Hepatocyte (in vitro differentiated cells): ENCODE measurements at regions not wholly inside any gene's neighbourhood (a gene's known extent, or its start where the extent isn't known, plus 50 kb on each side); places are given as distances from the start of the nearest gene placed in this dataset.

Source experiments
- DNase-seq: peaks from one replicate; pipeline ENCODE4 v3.0.0-alpha.2; 2016; ENCODE audit warnings: low spot score
- H2AFZ ChIP-seq: fragments of 200-600 bp; sonication (generic); 2 replicates; pipeline ENCODE4 v1.6.0; 2016; ENCODE audit warnings: antibody characterized with exemption, mild to moderate bottlenecking
- H3K27ac ChIP-seq: fragments of 200-600 bp; sonication (generic); 2 replicates; pipeline ENCODE4 v1.5.1; 2016; ENCODE audit warnings: mild to moderate bottlenecking
- H3K27me3 ChIP-seq: fragments of 200-600 bp; sonication (generic); 2 replicates; pipeline ENCODE4 v1.6.1; 2016
- H3K36me3 ChIP-seq: fragments of 200-600 bp; sonication (generic); replicated peaks from 2 replicates; pipeline ENCODE4 v1.5.1; 2016; ENCODE audit warnings: low read depth; ENCODE audit not compliant: insufficient read depth
- H3K4me1 ChIP-seq: fragments of 200-600 bp; sonication (generic); 2 replicates; pipeline ENCODE4 v1.5.1; 2016; ENCODE audit warnings: mild to moderate bottlenecking, moderate library complexity; ENCODE audit not compliant: insufficient read depth
- H3K4me2 ChIP-seq: fragments of 200-600 bp; sonication (generic); 2 replicates; pipeline ENCODE4 v1.6.0; 2016
- H3K4me3 ChIP-seq: fragments of 200-600 bp; sonication (generic); 2 replicates; pipeline ENCODE4 v1.5.1; 2016; ENCODE audit warnings: mild to moderate bottlenecking
- H3K79me2 ChIP-seq: fragments of 200-600 bp; sonication (generic); 2 replicates; pipeline ENCODE4 v1.6.0; 2017; ENCODE audit warnings: mild to moderate bottlenecking
- H3K9me2 ChIP-seq: fragments of 200-600 bp; sonication (generic); replicated peaks from 2 replicates; pipeline ENCODE4 v1.6.0; 2017; ENCODE audit warnings: mild to moderate bottlenecking; ENCODE audit not compliant: insufficient read depth
- H3K9me3 ChIP-seq: fragments of 200-600 bp; sonication (generic); 2 replicates; pipeline ENCODE4 v1.5.1; 2016; ENCODE audit warnings: low read depth, mild to moderate bottlenecking
- H4K20me1 ChIP-seq: fragments of 200-600 bp; sonication (generic); 2 replicates; pipeline ENCODE4 v1.6.0; 2016; ENCODE audit warnings: mild to moderate bottlenecking; ENCODE audit not compliant: insufficient read depth, poor library complexity, severe bottlenecking
- EZH2 ChIP-seq: fragments of 200-600 bp; sonication (generic); IDR thresholded peaks from 2 replicates; pipeline ENCODE4 v1.6.1; 2016; ENCODE audit warnings: antibody characterized with exemption, mild to moderate bottlenecking, borderline replicate concordance
- EZH2phosphoT487 ChIP-seq: fragments of 200-600 bp; sonication (generic); IDR thresholded peaks from one replicate; pipeline ENCODE4 v1.6.1; 2018; ENCODE audit warnings: antibody characterized with exemption, mild to moderate bottlenecking, low read depth, moderate library complexity; ENCODE audit not compliant: unreplicated experiment, severe bottlenecking
- WGBS: methylation state at CpG from one replicate; pipeline ENCODE4 v1.1.6; 2016; ENCODE audit warnings: low lambda C conversion rate; ENCODE audit errors: missing lambda C conversion rate; 5-methylcytosine and 5-hydroxymethylcytosine counted together
- TF ChIP-seq, protein P1 (sequence below): fragments of 200-600 bp; sonication (generic); IDR thresholded peaks from 2 replicates; pipeline ENCODE4 v1.5.1; 2016; ENCODE audit warnings: antibody characterized with exemption, mild to moderate bottlenecking; ENCODE audit not compliant: poor library complexity

DNA sequence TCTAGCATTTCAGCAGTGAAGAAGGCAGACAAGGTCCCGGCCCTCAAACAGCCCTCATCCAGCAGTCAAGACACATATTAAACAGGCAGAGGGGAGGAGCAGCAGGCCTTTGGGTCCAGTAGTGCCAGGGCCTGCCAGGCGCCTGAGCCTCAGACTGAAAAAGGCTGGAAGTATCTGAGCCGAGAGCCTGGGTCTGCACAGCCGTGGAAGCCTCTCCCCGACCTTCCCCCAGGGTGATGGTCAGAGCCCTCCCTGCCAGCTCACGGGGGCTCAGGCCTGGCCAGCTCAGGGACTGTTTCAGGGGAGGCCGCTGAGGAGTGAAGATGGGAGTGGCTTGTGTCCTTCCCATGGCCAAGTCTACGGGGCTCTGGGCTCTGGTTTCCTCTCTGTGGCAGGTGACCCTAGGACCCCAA lies 565.2 kb downstream of the PTPRU start:
- Histone ChIP-seq H3K4me3 (no peak overlapping the region), H3K9me3 (no peaks in the 10 kb centered on the region), H3K9me2 (no peaks in the 10 kb centered on the region), H3K27ac (no peak overlapping the region), H3K79me2 (no peaks in the 10 kb centered on the region), H3K27me3 (peaks cover 6% of the 10 kb centered on the region), H3K4me1 (no peaks in the 10 kb centered on the region), H3K36me3 (no peaks in the 10 kb centered on the region), H2AFZ (no peak overlapping the region), H4K20me1 (no peaks in the 10 kb centered on the region), H3K4me2 (no peak overlapping the region)
- WGBS, result 62% methylated on average over 8 of the region's 8 CpGs
- TF ChIP-seq EZH2phosphoT487 (no peak), EZH2 (no peak)
- no peak for DNase-seq

DNA sequence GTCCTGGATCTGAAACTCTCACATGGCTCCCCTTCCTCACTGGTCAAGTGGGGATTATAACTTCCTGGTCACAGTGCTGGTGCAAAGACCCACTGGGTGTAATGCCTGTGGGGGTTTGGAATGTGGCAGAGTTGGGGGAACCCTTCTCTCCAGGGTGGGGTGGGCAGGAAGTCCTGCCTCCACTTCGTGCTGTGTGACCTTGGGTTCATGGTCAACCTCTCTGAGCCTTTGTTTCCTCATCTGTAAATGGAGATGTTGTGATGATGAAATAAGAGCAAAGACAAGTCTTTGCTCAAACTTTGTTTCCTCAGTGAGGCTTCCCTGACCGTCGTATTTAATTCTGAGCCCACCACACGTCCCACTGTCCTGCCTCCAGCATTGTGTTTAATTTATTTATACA lies 564.7 kb downstream of the PTPRU start:
- Histone ChIP-seq H3K36me3 (no peaks in the 10 kb centered on the region), H2AFZ (no peak overlapping the region), H3K9me2 (no peaks in the 10 kb centered on the region), H3K79me2 (no peaks in the 10 kb centered on the region), H3K4me3 (no peak overlapping the region), H4K20me1 (no peaks in the 10 kb centered on the region), H3K27me3 (peaks cover 6% of the 10 kb centered on the region), H3K27ac (no peak overlapping the region), H3K4me1 (no peaks in the 10 kb centered on the region), H3K9me3 (no peaks in the 10 kb centered on the region), H3K4me2 (no peak overlapping the region)
- 77% methylated on average over 4 of the region's 4 CpGs for WGBS
- no peak for TF ChIP-seq EZH2
- TF ChIP-seq, protein P1, sequence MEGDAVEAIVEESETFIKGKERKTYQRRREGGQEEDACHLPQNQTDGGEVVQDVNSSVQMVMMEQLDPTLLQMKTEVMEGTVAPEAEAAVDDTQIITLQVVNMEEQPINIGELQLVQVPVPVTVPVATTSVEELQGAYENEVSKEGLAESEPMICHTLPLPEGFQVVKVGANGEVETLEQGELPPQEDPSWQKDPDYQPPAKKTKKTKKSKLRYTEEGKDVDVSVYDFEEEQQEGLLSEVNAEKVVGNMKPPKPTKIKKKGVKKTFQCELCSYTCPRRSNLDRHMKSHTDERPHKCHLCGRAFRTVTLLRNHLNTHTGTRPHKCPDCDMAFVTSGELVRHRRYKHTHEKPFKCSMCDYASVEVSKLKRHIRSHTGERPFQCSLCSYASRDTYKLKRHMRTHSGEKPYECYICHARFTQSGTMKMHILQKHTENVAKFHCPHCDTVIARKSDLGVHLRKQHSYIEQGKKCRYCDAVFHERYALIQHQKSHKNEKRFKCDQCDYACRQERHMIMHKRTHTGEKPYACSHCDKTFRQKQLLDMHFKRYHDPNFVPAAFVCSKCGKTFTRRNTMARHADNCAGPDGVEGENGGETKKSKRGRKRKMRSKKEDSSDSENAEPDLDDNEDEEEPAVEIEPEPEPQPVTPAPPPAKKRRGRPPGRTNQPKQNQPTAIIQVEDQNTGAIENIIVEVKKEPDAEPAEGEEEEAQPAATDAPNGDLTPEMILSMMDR, result no peak
- no peak for TF ChIP-seq EZH2phosphoT487
- no peak for DNase-seq

DNA sequence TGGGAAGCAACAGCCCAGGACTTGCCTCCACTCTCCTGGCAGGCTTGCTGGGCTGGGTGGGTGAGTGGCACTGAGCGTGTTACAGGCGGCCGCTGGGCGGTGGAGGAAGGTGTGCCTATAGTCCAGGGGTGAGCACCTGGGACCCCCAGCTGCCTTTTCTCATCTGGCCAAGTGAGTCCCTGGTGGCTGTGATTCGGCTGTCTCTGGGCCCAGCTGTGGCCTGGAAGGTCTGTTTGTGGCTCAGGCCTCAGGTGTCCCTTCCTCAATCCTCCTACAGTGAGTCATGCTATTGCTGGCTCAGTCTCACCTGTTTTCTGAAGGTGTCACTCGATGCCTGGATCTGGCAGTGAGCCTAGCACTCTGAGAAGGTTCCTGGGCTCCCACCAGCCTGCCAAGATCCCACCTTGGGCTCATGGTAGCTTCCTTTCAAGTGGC lies 564.2 kb downstream of the PTPRU start:
- 94% methylated on average over 6 of the region's 6 CpGs for WGBS
- H3K9me2 ChIP-seq, result no peaks in the 10 kb centered on the region
- no peak for TF ChIP-seq EZH2
- TF ChIP-seq, protein P1, result no peak
- no peak for TF ChIP-seq EZH2phosphoT487

GRCh38 chr1:29800120-29800519 lies 563.8 kb downstream of the PTPRU start:
- Histone ChIP-seq H3K4me3 (no peak overlapping the region), H3K27me3 (peaks cover 6% of the 10 kb centered on the region), H3K36me3 (no peaks in the 10 kb centered on the region), H3K4me1 (no peaks in the 10 kb centered on the region), H3K4me2 (no peak overlapping the region), H2AFZ (no peak overlapping the region), H4K20me1 (no peaks in the 10 kb centered on the region), H3K27ac (no peak overlapping the region), H3K9me2 (no peaks in the 10 kb centered on the region), H3K79me2 (no peaks in the 10 kb centered on the region), H3K9me3 (no peaks in the 10 kb centered on the region)
- DNase-seq, result no peak
- WGBS, result 77% methylated on average over 5 of the region's 5 CpGs
- TF ChIP-seq EZH2 (no peak), EZH2phosphoT487 (no peak)
- TF ChIP-seq, protein P1, result no peak

More for the DNA sequence above, 564.2 kb downstream of the PTPRU start:
- Histone ChIP-seq H3K4me1 (no peaks in the 10 kb centered on the region), H2AFZ (no peak overlapping the region), H3K79me2 (no peaks in the 10 kb centered on the region), H3K36me3 (no peaks in the 10 kb centered on the region), H3K9me3 (no peaks in the 10 kb centered on the region), H3K27me3 (peaks cover 6% of the 10 kb centered on the region), H4K20me1 (no peaks in the 10 kb centered on the region), H3K4me3 (no peak overlapping the region), H3K4me2 (no peak overlapping the region), H3K27ac (no peak overlapping the region)
- no peak for DNase-seq
